ENCODE measurements at regions not wholly inside any gene's neighbourhood (a gene's known extent, or its start where the extent isn't known, plus 50 kb on each side); places are given as distances from the start of the nearest gene placed in this dataset.
A peak's percentile ranks its signal among the peaks of the same experiment; 100 is the strongest.

GRCh38 chr6:167760979-167761793 lies 65.5 kb upstream of the AFDN start (continued):
- TF ChIP-seq, protein P1, sequence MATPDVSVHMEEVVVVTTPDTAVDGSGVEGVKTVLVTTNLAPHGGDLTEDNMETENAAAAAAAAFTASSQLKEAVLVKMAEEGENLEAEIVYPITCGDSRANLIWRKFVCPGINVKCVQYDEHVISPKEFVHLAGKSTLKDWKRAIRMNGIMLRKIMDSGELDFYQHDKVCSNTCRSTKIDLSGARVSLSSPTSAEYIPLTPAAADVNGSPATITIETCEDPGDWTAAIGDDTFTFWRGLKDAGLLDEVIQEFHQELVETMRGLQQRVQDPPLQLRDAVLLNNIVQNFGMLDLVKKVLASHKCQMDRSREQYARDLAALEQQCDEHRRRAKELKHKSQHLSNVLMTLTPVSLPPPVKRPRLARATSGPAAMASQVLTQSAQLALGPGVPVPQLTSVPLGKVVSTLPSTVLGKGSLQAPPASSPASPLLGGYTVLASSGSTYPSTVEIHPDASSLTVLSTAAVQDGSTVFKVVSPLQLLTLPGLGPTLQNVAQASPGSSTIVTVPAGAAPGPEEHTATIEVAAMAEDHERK (CRISPR knock-in tag; IDR thresholded peaks at IDR 0.05; ENCODE audit: low read depth) = no peak
- TF ChIP-seq, protein P2, sequence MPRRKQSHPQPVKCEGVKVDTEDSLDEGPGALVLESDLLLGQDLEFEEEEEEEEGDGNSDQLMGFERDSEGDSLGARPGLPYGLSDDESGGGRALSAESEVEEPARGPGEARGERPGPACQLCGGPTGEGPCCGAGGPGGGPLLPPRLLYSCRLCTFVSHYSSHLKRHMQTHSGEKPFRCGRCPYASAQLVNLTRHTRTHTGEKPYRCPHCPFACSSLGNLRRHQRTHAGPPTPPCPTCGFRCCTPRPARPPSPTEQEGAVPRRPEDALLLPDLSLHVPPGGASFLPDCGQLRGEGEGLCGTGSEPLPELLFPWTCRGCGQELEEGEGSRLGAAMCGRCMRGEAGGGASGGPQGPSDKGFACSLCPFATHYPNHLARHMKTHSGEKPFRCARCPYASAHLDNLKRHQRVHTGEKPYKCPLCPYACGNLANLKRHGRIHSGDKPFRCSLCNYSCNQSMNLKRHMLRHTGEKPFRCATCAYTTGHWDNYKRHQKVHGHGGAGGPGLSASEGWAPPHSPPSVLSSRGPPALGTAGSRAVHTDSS (CRISPR knock-in tag; conservative IDR thresholded peaks at IDR 0.05) = no peak
- 0 out of 2 replicates have a peak, but pooled peaks have one; percentile 56 for TF ChIP-seq SKIL (CRISPR knock-in tag; IDR thresholded peaks at IDR 0.05; ENCODE audit: borderline replicate concordance)
- TF ChIP-seq ZNF574 (CRISPR knock-in tag; IDR thresholded peaks at IDR 0.05) = peak; percentile 73
- TF ChIP-seq HMGXB3 (CRISPR knock-in tag; IDR thresholded peaks at IDR 0.05; ENCODE audit: borderline replicate concordance) = peak; percentile 69; the same call in 1 of the 2 replicates
- TF ChIP-seq NFYC (CRISPR knock-in tag; IDR thresholded peaks at IDR 0.05) = no peak
- peak; percentile 68; the same call in 1 of the 2 replicates for TF ChIP-seq ZNF124 (CRISPR knock-in tag; IDR thresholded peaks at IDR 0.05)
- TF ChIP-seq, protein P3, sequence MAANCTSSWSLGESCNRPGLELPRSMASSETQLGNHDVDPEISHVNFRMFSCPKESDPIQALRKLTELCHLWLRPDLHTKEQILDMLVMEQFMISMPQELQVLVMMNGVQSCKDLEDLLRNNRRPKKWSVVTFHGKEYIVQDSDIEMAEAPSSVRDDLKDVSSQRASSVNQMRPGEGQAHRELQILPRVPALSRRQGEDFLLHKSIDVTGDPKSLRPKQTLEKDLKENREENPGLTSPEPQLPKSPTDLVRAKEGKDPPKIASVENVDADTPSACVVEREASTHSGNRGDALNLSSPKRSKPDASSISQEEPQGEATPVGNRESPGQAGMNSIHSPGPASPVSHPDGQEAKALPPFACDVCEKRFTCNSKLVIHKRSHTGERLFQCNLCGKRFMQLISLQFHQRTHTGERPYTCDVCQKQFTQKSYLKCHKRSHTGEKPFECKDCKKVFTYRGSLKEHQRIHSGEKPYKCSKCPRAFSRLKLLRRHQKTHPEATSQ (CRISPR knock-in tag; IDR thresholded peaks at IDR 0.05; ENCODE audit: borderline replicate concordance) = no peak
- no peak for TF ChIP-seq HOXD1 (CRISPR knock-in tag; IDR thresholded peaks at IDR 0.05)
- peak; percentile 33; the same call in 1 of the 2 replicates for TF ChIP-seq POGK (CRISPR knock-in tag; conservative IDR thresholded peaks at IDR 0.05)
